ENCODE measurements at regions not wholly inside any gene's neighbourhood (a gene's known extent, or its start where the extent isn't known, plus 50 kb on each side); places are given as distances from the start of the nearest gene placed in this dataset.
"Not testable (repeated sequence)": the region's sequence is repeated elsewhere in the genome, so short reads cannot be mapped to it uniquely, and the experiment has no call there.

DNA sequence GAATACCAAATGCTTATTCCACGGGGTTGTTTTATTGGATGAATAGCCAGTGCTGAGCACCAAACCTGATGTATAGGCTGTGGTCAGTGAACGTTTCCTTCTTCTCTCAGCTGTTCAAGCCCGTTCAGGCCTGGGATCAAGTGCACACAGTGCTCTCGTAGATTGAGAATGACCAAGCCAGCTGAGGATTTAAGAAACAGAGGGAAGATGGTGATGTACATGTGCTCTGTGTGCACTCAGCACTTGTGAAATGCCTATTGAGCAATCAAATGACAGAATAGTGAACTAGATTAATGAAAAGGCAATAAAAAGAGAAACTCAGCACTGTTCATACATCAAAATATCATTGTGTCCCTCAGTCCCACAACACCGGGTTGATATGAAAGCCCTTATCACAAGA, 302.5 kb downstream of the BMPER start:
- no peaks in the 10 kb centered on the region for H3K36me3 Mint-ChIP-seq (ENCODE audit: low read depth)
- H3K4me3 Mint-ChIP-seq = no peak overlapping the region
- H3K27me3 Mint-ChIP-seq (ENCODE audit: low read depth) = no peaks in the 10 kb centered on the region
- DNase-seq (ENCODE audit: low spot score) = no peak
- no peaks in the 10 kb centered on the region for H3K4me1 Mint-ChIP-seq (ENCODE audit: low read depth)
- no peak overlapping the region for H3K27ac Mint-ChIP-seq
- H3K9me3 Mint-ChIP-seq = peaks cover 7% of the 10 kb centered on the region

DNA sequence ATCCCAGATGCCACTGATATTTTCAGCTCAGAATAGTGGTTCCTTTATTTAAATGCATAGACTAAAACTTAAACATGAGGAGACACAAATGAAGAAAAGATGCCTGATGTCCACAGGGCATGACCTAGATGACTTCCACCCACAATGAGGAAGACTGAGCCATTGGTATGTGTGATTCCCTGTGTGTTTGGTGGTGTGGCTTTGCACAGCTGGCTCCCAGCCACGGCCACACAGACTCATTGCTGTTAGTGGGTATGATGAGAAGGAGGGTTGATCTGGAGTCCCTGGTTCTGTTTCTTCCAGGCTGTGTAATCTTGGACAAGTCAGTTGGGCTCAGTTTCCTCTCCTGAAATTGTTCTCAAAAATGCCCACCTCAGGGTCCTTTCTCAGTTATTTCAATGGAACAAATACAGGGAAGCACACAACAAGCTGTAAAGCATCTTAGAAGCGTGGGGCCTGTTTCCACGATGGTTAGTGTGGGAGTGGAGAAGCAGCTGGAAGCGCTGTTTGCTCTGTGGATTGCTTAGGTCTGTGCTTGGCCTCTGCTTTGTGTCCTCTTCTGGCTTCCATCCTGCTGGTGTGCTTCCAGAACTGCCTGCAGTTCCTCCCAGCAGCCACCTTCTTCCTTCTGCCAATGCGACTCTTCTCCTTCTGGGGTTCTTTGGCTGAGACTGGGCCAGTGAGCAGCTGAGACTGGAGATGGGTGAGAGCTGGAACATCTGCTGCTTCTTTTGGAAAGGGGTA, 303.7 kb downstream of the BMPER start:
- no peak for DNase-seq (ENCODE audit: low spot score)

DNA sequence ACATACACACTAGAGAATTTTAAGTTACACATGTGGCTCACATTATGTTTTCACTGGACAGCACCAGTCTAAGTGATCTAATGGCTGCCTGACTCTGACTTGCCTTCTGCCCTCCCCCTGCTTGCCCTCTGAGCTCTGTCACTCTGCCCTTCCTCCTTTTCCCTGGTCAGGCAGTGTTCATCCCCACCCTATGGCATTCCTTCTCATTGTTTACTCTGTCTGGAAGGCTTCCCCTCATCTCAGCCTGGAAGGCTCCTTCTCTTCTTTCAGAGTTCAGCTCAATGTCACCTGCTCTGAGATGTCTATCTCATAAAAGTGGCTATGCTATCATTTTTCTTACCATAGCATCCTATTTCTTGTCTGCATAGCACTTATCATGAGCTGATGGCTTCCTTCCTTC, 305.7 kb downstream of the BMPER start:
- Mint-ChIP-seq H3K4me3 (no peak overlapping the region), H3K27me3 (ENCODE audit: low read depth) (no peaks in the 10 kb centered on the region), H3K27ac (no peak overlapping the region), H3K4me1 (ENCODE audit: low read depth) (no peaks in the 10 kb centered on the region), H3K36me3 (ENCODE audit: low read depth) (no peaks in the 10 kb centered on the region), H3K9me3 (peaks cover 7% of the 10 kb centered on the region)
- DNase-seq (ENCODE audit: low spot score) = no peak

More for the DNA sequence above, 303.7 kb downstream of the BMPER start:
- no peak overlapping the region for H3K4me3 Mint-ChIP-seq
- H3K4me1 Mint-ChIP-seq (ENCODE audit: low read depth) = no peaks in the 10 kb centered on the region
- H3K27me3 Mint-ChIP-seq (ENCODE audit: low read depth) = no peaks in the 10 kb centered on the region
- H3K27ac Mint-ChIP-seq = no peak overlapping the region
- no peaks in the 10 kb centered on the region for H3K36me3 Mint-ChIP-seq (ENCODE audit: low read depth)
- H3K9me3 Mint-ChIP-seq = peaks cover 8% of the 10 kb centered on the region

DNA sequence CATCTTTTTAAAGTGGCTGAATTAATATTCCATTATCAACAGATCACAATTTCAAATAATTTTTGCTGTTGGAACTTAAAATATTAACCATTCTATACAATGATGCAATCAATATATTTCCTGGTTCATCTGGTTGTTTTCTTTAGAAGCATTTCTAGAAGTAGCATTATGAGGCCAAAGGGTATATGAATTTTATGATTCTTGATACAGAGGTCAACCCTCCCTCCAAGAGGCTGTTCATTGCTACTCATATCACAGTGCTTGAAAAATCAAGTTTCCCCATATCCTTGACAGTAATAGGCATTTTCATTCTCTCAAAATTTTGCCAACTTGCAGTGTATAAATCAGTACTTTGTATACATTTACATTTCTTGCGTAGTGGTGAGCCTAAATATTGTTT, 312.6 kb downstream of the BMPER start:
- Mint-ChIP-seq H3K9me3 (no peaks in the 10 kb centered on the region), H3K4me3 (no peak overlapping the region), H3K36me3 (ENCODE audit: low read depth) (no peaks in the 10 kb centered on the region), H3K27ac (no peak overlapping the region), H3K4me1 (ENCODE audit: low read depth) (no peaks in the 10 kb centered on the region), H3K27me3 (ENCODE audit: low read depth) (no peaks in the 10 kb centered on the region)
- DNase-seq (ENCODE audit: low spot score) = no peak

DNA sequence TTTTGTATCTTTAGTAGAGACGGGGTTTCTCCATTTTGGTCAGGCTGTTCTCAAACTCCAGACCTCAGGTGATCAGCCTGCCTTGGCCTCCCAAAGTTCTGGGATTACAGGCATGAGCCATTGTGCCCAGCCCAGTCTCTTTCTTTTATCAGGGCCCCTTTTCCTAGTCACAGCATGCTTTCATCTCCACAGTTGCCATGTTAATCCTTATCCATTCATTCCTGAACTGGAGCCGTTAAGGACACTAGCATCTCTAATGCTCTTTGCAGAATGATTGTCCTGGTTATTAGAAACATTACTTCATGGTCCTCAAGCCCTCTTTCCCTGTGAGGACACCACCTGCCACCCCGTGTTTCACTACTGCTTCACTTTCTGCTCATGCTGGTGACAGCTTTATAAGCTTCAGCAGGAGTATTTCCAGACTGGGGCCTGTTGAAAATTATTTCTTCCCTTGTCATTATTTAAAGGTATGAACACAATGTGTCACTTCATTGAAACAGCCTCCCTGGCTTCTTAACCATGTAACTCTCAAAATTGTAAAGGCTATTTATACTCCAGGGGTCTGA, 313.9 kb downstream of the BMPER start:
- no peaks in the 10 kb centered on the region for H3K27me3 Mint-ChIP-seq (ENCODE audit: low read depth)
- no peaks in the 10 kb centered on the region for H3K4me1 Mint-ChIP-seq (ENCODE audit: low read depth)
- no peaks in the 10 kb centered on the region for H3K36me3 Mint-ChIP-seq (ENCODE audit: low read depth)
- H3K27ac Mint-ChIP-seq = no peak overlapping the region
- H3K4me3 Mint-ChIP-seq = no peak overlapping the region
- H3K9me3 Mint-ChIP-seq = no peaks in the 10 kb centered on the region
- DNase-seq (ENCODE audit: low spot score) = no peak

DNA sequence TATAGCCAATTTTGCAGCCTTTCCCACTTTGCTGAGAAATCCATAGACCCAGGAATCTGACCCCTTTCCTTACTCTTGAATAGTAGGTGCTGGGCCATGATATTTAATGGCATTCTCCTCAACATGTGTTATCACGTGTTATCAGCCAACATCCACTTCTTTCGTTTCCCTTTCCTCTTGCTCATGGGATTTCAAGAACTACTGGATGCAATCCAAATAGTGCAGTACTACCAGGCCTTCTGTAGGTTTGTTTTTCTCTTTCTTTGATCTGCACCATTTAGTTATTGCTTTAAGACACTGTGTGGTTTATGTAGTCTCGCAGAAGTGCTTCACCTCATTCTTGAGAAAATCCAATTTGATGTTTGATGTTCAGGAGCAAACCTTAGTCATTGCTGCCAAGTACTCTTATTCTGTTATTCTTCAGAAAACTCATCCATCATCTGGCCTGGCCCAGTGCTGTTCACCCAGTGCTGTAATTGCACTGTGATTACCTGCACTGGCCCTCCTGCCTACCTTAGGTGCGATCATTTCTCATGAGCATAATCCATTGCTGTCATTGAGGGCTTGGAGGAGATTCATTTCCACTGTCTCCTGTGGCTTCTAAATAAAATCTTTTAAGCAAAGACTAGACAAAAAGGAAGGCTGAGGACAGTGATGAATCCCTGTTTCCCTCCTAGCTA, 315.3 kb downstream of the BMPER start:
- Mint-ChIP-seq H3K27me3 (ENCODE audit: low read depth) (no peaks in the 10 kb centered on the region), H3K4me3 (no peak overlapping the region), H3K9me3 (no peaks in the 10 kb centered on the region), H3K4me1 (ENCODE audit: low read depth) (no peaks in the 10 kb centered on the region), H3K27ac (no peak overlapping the region), H3K36me3 (ENCODE audit: low read depth) (no peaks in the 10 kb centered on the region)
- DNase-seq (ENCODE audit: low spot score) = no peak

DNA sequence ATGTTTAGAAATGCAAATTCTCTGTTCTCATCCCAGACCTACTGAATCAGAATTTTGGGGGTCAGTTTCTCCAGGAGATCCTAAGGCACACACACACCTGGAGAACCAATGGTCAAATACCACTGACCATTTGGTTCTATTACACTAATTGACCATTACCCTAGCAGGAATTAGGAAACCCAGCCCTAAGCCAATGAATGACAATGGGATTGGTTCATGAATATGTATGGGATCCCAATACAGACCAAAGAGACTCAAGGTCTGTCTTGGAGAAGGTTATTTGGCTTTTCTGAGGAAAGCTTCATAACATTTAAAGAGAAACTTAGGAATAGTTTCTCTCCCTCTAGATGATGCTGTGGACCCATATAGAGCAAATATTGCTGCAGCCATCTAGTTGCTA, 317.0 kb downstream of the BMPER start:
- H3K27ac Mint-ChIP-seq = no peak overlapping the region
- no peak for DNase-seq (ENCODE audit: low spot score)
- no peaks in the 10 kb centered on the region for H3K9me3 Mint-ChIP-seq
- H3K27me3 Mint-ChIP-seq (ENCODE audit: low read depth) = no peaks in the 10 kb centered on the region
- no peak overlapping the region for H3K4me3 Mint-ChIP-seq
- H3K4me1 Mint-ChIP-seq (ENCODE audit: low read depth) = no peaks in the 10 kb centered on the region
- no peaks in the 10 kb centered on the region for H3K36me3 Mint-ChIP-seq (ENCODE audit: low read depth)

DNA sequence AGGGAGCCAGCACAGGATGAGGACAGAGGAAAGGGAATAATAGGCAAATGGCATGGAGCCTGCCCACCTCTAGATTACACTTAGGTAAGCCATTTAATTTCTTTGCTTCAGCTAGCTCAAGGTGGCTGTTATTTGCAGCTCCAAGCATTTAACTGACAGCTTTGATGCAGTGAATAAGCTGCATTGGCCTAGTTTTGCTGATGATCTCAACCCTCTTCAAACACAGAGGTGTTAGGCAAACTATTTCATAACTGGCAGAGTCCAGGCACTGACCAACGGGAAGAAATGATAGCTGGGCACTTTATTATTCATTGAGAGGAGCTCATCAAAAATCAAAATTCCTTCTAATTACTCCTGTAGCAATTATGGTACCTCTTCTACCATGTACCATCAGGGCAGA, 317.4 kb downstream of the BMPER start:
- no peaks in the 10 kb centered on the region for H3K4me1 Mint-ChIP-seq (ENCODE audit: low read depth)
- H3K36me3 Mint-ChIP-seq (ENCODE audit: low read depth) = no peaks in the 10 kb centered on the region
- no peaks in the 10 kb centered on the region for H3K27me3 Mint-ChIP-seq (ENCODE audit: low read depth)
- H3K9me3 Mint-ChIP-seq = no peaks in the 10 kb centered on the region
- no peak for DNase-seq (ENCODE audit: low spot score)
- no peak overlapping the region for H3K4me3 Mint-ChIP-seq
- H3K27ac Mint-ChIP-seq = no peak overlapping the region

DNA sequence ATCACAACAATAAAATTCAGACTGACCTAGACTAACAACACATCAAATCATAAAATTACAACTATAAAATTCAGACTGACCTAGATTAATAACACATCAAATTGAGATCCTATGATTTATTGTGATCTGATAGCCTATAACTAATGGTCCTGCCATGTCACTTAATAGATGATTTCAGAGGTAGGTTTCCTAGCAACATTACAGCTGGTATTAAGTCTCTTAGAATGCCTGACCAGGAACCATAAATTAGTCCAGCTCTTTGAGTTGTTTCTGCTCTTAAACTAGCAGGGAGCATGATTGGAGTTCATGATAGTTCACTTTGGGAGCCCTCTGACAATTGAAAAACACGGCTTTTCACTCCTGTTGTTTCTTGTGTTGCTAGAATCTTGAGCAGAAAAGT, 318.9 kb downstream of the BMPER start:
- Mint-ChIP-seq H3K27me3 (ENCODE audit: low read depth) (no peaks in the 10 kb centered on the region), H3K4me3 (no peak overlapping the region), H3K27ac (no peak overlapping the region), H3K36me3 (ENCODE audit: low read depth) (no peaks in the 10 kb centered on the region), H3K9me3 (no peaks in the 10 kb centered on the region), H3K4me1 (ENCODE audit: low read depth) (no peaks in the 10 kb centered on the region)
- no peak for DNase-seq (ENCODE audit: low spot score)

DNA sequence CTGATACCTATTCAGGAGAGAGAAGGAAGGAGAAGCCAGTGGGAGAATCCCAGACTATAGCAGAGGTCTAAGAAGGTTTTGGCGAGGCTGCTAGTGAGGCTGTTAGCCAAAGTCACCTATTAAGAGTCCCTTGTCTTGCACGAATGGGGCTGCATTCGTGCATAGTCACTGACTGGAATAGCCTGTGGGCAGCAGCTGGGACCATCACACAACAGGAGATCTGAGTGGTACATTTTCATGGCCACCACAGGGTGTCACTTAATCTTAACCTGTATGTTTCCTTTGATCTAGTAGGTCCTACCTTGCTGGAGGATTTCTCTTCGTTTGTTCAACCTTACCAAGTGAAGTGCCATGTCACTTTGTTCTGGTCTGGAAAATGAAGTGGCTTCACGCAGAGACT, 319.9 kb downstream of the BMPER start:
- no peak overlapping the region for H3K27ac Mint-ChIP-seq

DNA sequence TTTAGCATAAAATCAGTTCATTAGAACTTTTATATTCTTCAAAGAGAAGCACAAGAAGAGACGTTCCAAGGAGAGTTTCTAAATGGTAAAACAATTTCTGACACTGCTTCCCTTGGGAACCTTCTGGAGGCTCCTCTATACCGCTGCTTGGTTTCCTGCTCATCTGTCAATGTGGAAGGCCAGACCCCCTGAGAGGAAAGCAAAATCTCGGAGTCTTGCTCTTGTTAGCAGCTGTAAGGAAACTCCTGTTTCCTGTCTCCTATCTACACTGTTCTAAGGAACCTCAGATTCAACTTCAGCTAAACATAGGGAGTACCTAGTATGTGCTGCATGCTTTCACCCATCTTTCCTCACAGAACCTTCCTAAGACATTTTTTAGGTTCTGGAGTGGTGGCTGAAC, 322.2 kb downstream of the BMPER start:
- Mint-ChIP-seq H3K4me1 (ENCODE audit: low read depth) (no peaks in the 10 kb centered on the region), H3K27ac (no peak overlapping the region), H3K27me3 (ENCODE audit: low read depth) (no peaks in the 10 kb centered on the region), H3K36me3 (ENCODE audit: low read depth) (no peaks in the 10 kb centered on the region), H3K4me3 (no peak overlapping the region), H3K9me3 (peaks cover 9% of the 10 kb centered on the region)
- DNase-seq (ENCODE audit: low spot score) = no peak

More for the DNA sequence above, 319.9 kb downstream of the BMPER start:
- no peaks in the 10 kb centered on the region for H3K9me3 Mint-ChIP-seq
- H3K4me3 Mint-ChIP-seq = no peak overlapping the region
- H3K36me3 Mint-ChIP-seq (ENCODE audit: low read depth) = no peaks in the 10 kb centered on the region
- H3K4me1 Mint-ChIP-seq (ENCODE audit: low read depth) = no peaks in the 10 kb centered on the region
- no peaks in the 10 kb centered on the region for H3K27me3 Mint-ChIP-seq (ENCODE audit: low read depth)
- DNase-seq (ENCODE audit: low spot score) = no peak

DNA sequence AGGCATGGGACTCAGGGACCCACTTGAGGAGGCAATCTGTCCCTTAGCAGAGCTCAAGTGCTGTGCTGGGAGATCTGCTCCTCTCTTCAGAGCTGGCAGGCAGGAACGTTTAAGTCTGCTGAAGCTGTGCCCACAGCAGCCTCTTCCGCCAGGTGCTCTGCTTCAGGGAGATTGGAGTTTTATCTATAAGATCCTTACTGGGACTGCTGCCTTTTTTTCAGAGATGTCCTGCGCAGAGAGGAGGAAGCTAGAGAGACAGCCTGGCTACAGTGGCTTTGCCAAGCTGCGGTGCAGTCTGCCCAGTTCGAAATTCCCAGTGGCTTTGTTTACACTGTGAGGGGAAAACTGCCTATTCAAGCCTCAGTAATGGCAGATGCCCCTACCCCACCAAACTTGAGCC, 329.8 kb downstream of the BMPER start:
- H3K27ac Mint-ChIP-seq; H3K36me3 Mint-ChIP-seq (ENCODE audit: low read depth); H3K4me3 Mint-ChIP-seq; H3K27me3 Mint-ChIP-seq (ENCODE audit: low read depth); DNase-seq (ENCODE audit: low spot score); H3K4me1 Mint-ChIP-seq (ENCODE audit: low read depth): not testable (repeated sequence)
- peaks cover 14% of the 10 kb centered on the region for H3K9me3 Mint-ChIP-seq

DNA sequence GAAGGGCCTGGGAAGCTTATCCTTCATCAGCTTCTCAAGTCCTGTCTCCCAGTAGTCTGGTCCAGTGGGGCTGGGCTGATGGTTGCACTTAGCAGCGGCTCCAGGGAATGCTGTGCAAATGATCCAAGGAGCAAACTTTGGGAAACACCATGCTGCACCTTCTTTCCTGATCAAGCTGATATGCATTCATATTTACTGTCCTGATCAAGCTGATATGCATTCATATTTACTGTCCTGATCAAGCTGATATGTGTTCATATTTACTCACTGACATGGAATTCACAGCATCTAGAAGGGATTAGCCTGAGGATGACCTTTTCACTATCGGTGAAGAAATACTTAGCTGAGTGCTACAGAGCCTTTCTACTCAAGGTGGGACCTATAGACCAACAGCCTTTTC, 330.7 kb downstream of the BMPER start:
- H3K4me1 Mint-ChIP-seq (ENCODE audit: low read depth) = no peaks in the 10 kb centered on the region
- no peaks in the 10 kb centered on the region for H3K36me3 Mint-ChIP-seq (ENCODE audit: low read depth)
- H3K27me3 Mint-ChIP-seq (ENCODE audit: low read depth) = no peaks in the 10 kb centered on the region
- H3K27ac Mint-ChIP-seq = no peak overlapping the region
- DNase-seq (ENCODE audit: low spot score) = no peak
- no peak overlapping the region for H3K4me3 Mint-ChIP-seq
- peaks cover 7% of the 10 kb centered on the region for H3K9me3 Mint-ChIP-seq

DNA sequence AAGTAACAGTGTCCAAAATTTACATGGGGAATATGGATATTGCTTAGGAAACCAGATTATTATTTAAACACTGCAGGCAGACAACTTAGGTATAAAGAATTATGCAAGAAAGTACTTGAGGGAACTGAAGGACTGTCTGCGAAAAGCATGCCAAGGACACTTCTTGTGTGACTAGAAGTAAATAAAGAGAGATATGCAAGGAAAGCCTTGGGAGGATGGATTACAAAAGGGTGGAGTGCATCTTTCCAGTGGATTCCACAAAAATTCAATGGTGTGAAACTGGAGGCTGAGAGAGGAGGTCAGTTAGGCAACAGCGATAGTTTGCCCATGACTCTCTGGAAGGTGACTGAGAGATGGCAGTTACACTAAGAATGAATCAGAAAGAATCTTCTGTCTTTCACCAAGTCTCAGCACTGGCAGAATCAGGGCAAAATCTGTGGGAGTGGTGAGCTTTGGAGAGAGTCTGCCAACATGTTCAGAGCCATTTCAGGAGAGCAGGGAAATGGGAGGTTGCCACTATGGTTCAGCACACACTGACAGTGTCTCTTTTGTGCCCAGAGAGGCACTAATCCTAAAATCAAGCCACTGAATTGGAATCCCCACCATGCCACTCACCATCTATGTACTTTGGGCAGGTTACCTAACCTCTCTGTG, 331.6 kb downstream of the BMPER start:
- no peak overlapping the region for H3K4me3 Mint-ChIP-seq
- H3K27me3 Mint-ChIP-seq (ENCODE audit: low read depth) = no peaks in the 10 kb centered on the region
- no peaks in the 10 kb centered on the region for H3K4me1 Mint-ChIP-seq (ENCODE audit: low read depth)
- no peak overlapping the region for H3K27ac Mint-ChIP-seq
- H3K36me3 Mint-ChIP-seq (ENCODE audit: low read depth) = no peaks in the 10 kb centered on the region
- no peak for DNase-seq (ENCODE audit: low spot score)
- H3K9me3 Mint-ChIP-seq = peaks cover 6% of the 10 kb centered on the region

Data from T-helper 2 cell treated with Interferon-gamma antibody and Interleukin-4, amounts not matched to agents 5 μg/mL and 100 μg/mL, for 36 hours (primary cell).